Right ventricle myocardium superior (tissue), 1 donor: ENCODE measurements at regions not wholly inside any gene's neighbourhood (a gene's known extent, or its start where the extent isn't known, plus 50 kb on each side); places are given as distances from the start of the nearest gene placed in this dataset.
"Not testable (repeated sequence)": the region's sequence is repeated elsewhere in the genome, so short reads cannot be mapped to it uniquely, and the experiment has no call there.

Experiments
- ATAC-seq: fragments of 200-7000 bp; cut with Tn5 transposase; one replicate; pipeline ENCODE4 v1.9.1; 2020; ENCODE audit warnings: mild to moderate bottlenecking; ENCODE audit not compliant: poor library complexity
- DNase-seq: peaks from one replicate; pipeline ENCODE4 v3.0.0-alpha.2; 2020
- intact Hi-C: fragments of 100-400 bp; cut with DNase I; formaldehyde crosslinking; loops from one replicate; pipeline ENCODE4 v1.11.2; 2022
- donor health status: DM: no; HTN: yes; CAD: no; lungs with severe emphysema.

DNA sequence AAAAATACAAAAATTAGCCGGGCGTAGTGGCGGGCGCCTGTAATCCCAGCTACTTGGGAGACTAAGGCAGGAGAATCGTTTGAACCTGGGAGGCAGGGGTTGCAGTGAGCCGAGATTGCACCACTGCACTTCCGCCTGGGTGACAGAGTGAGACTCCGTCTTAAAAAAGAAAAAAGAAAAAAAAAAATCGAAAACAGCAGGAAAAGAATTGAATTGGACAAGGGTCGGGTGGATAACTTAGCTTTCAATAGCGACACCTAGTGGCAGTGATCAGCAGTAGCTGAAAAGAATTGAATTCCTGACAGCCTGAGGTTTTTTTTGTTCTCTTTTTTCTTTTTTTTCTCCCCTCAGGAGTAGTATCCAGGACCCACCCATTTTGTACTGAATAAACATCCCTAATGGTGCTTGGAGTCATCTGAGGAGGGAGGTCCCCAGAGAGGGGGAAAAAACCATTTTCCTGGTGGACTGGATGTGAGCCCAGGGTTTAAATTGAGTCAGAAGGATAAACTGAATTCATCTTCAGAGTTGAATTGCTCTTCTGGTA lies 55.1 kb downstream of the CYCS start:
- intact Hi-C loops: loop anchor here (5.0 to 10.0 kb wide), 3 partner anchors 85 to 253 kb away; partner anchors contain the start of gene OSBPL3
- ATAC-seq: peak; percentile 80
- no peak for DNase-seq

DNA sequence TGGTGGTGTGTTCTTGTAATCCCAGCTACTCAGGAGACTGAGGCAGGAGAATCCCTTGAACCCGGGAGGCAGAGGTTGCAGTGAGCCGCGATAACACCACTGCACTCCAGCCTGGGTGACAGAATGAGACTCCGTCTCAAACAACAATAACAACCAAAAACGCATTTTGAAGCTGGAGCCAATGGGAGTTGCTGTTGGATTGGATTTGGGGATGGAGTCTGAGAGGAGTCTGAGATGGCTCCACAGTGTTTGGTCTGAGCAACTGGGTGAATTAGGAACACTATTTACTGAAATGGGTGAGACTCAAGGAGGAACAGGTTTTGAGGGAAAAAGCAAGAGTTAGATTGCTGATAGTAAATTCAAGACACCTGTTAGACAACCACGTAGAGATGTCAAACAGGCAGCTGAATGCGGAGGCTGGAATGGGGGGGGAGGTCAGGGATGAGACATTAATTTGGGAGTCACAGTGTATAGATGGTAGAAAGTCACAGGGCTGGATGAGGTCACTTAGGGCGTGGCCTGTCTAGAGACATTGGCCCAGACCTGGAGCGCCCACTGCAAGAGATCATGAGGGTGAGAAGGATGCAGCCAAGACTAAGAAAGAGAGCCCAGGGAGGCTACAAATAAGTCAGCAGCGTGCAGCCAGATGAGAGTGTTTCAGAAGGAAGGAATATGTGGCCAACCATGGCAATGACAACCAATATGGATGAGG lies 56.4 kb downstream of the CYCS start:
- no peak for DNase-seq
- intact Hi-C loops: loop anchor here (5.0 to 10.0 kb wide), 2 partner anchors 84 to 251 kb away; partner anchors contain the start of gene OSBPL3
- ATAC-seq: no peak

DNA sequence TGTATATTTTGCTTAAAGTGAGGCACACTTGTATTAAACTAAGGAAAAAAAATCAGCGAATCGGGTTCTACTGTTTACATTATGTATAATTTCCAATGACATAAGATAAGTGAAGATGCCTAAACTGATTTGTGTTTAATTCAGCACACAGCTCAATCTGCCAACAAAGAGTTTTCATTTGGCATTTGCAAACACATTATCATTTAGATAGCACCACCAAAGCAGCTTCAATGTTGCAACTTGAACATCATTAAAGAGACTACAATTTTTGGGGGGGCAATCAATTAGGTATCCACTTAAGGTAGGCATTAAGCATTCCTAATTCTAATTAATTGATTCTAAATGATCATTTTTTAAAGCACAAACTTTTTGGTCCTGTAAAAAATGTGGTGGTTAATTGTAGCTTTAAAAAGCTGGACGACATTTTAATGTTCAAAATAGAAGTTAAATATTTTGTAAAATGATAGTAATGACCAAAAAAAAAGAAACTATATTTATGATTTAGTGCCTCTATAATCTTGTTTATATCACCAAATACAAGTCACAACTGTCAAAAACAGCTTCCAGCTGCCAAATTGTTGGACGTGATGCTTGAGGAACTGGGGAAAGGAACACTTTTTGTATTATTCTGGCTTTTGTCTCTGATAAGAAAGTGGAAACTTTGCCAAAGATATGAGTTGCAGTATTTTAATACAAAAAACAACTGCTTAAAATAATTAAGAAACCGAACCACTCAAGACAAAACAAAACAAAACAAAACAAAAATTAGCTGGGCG lies 57.1 kb downstream of the CYCS start:
- ATAC-seq: no peak
- intact Hi-C loops: loop anchor here (5.0 to 10.0 kb wide), 2 partner anchors 83 to 251 kb away; partner anchors contain the start of gene OSBPL3

DNA sequence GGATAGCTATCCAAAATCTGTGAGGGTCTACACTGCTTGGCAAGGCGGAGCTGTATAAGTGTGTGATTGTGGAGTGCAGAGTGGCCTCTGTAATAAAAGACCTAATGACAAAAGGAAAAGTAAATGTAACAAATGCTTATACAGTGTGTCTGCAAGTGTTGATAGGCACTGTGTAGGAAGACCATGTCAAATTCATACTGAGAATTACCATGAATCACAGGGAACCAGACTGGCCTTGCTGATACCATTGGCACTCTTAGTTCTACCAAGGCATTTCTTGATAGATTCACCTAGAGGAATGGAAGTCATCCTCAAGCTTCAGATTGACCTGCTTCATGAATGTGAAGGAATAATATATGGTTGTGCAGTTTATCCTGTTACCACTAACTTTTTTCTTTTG lies 58.8 kb downstream of the CYCS start:
- ATAC-seq: no peak

More for the DNA sequence above, 57.1 kb downstream of the CYCS start:
- DNase-seq: no peak

DNA sequence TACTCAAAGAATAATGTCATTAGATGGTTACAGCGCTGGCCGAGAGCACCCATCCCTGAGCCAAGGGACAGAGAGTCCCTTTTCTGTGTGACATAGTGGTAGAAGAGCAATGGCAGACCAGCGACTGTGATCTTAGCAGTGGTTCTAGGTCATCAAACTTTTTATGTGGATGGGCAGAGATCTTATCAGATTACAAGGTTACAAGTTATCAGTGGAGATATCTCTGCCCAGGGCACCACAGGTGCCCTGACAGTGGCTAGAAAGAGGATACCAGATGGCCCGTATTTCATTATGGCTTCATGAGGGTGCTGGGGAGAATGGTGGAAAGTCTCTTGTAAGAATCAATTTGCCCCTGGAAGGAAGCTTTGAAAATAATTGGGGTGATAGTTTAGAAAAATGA lies 62.7 kb downstream of the CYCS start:
- DNase-seq: no peak
- intact Hi-C loops: loop anchor here (10.0 kb wide), 1 partner anchor 78 kb away; the partner anchor contains the start of gene OSBPL3
- no peak for ATAC-seq

More for the DNA sequence above, 58.8 kb downstream of the CYCS start:
- DNase-seq: no peak
- intact Hi-C loops: loop anchor here (5.0 to 10.0 kb wide), 2 partner anchors 81 to 249 kb away; partner anchors contain the start of gene OSBPL3

DNA sequence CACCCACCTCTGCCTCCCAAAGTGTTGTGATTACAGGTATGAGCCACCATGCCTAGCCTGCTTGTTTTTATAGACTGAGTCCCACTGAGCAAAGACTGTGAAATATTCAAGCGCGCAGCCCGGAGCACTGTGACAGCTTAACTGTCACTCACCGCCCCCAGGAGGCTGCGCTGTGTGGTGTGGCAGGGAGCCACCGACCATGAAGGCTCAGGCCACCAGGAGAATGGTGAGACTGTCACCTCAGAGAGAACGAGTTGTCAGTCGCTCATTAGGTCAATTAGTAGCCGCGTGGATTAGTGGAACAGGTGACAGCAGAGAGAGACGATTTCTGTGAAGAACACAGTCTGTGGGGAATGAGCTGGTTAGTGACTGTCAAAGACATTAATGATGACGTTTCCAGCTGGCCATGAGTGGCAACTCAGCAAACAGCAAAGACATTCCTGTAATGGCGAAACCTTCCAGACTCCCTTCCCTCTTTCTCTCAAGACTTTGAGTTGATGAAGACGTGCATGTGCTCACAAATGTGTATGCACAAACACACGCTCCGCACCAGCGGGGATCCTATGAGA lies 64.5 kb downstream of the CYCS start:
- ATAC-seq (no peak), DNase-seq (no peak)
- intact Hi-C loops: loop anchor here (10.0 kb wide), 1 partner anchor 76 kb away; the partner anchor contains the start of gene OSBPL3

DNA sequence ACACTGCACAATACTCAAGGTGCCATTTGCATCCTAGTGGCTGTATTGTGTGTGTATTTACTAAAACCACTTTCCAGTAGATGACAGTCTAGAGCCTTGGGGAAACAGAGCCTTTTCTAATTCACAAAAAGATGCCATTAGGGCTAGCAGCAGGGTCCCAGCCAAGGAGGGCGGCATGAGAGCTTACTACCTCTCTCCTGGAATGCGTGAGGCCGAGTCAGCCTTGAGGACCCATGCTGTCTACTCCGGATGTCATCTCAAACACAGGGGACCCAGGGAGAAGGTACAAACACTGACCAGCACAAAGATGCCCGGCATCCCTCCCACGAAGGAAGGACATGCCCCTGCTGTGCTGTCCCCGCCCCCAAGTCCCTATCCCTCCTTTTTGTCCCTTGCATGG lies 65.5 kb downstream of the CYCS start:
- DNase-seq (no peak), ATAC-seq (no peak)
- intact Hi-C loops: no loop called here

DNA sequence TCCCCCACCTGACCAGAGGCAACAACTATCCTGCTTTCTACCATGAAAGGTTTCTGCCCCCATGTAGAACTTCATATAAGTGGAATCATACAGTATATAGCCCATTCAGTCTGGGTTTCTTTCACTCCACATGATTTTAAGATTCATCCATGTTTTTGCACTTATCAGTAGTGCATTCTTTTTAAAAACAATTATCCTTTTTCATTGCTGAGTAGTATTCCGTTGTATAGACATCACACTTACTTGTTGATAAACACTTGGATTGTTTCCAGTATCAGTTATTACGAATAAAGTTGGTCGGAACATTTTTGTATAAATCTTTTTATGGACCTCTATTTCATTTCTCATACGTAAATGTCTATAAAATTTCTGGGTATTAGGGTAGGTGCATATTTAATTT lies 68.7 kb downstream of the CYCS start:
- no peak for ATAC-seq
- intact Hi-C loops: no loop called here

DNA sequence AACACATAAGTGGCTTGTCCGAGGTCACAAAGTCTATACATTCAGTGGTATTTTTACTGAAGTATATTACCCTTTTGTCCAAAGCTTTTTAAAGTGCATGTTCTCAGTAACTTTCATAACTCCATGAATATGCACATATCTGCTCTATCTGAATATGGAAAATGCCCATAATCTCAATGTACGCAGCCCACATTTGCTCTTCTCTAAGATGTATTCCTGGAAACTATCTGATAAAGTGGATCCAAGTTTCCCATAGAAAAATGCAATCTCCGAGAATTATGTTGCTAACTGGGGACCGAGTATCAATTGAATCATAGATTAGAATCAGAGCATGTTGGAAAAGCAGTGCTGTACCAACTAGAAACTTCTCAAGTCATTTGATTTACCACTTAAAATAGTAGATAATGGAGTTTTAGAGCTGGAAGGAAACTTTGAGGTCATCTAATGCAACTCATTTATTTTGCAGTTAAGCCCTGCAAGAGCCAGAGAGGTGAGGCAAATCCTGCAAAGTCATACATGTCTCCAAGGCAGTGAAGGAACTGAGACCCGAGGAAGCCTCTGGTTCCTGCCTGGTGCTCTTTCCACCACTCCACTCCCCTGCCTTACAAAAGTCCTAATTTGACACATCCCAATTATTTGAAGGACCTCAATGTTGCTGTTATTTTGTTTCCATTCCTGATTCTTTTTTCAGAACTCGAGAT lies 69.4 kb downstream of the CYCS start:
- intact Hi-C loops: no loop called here
- ATAC-seq: no peak
- no peak for DNase-seq

More for the DNA sequence above, 68.7 kb downstream of the CYCS start:
- no peak for DNase-seq

DNA sequence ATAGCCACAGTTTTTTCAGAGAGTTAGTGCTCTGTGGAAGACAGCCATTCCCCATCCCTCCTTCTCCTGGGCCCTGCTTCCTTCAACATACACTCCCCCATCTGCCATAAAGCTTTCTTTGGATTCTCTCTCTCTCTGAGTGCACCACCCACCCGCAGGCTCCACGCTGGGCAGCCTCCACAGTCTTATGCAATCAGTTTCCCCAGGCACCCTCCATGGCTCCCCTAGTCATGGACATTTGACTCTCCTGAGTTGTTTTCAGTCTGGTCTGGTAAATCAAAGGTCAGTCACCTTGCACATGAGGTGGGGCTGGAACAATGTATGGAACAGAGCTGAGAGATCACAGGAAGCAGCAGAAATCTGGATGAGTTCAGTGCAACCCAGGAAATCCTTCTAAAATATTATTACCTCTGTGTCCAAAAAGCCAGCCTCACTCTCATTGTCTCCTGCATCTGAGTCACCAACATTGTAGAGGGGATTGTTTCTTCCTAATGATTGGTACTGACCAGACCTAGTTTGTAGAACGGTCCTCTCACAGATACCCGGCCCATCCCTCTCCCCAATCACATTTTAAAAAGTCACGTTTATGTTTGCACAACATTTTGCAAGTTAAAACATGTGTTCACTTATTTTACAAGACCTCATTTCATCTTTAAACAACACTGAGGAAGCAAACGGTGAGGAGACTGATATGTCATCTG lies 70.1 kb downstream of the CYCS start:
- intact Hi-C loops: no loop called here
- DNase-seq: no peak
- ATAC-seq: no peak

DNA sequence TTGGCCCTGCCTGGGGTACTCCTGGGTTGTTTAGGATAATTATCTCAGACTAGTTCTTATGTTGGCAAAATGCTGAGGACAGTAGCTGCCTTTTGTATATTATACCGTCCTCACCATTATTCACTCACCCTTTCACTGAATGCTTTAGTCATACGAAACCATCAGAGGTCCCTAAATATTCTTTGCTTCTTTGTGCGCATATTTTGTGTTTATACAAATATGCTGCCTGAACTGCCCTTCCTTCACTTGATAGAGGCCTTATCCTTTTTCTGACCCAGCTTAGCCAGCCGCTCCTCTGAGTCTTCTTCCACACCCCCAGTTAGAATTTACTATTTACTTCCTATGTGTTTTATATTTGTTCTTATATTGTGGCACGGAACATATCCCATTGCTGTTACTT lies 70.2 kb upstream of the OSBPL3 start:
- DNase-seq (no peak), ATAC-seq (no peak)
- intact Hi-C loops: no loop called here

DNA sequence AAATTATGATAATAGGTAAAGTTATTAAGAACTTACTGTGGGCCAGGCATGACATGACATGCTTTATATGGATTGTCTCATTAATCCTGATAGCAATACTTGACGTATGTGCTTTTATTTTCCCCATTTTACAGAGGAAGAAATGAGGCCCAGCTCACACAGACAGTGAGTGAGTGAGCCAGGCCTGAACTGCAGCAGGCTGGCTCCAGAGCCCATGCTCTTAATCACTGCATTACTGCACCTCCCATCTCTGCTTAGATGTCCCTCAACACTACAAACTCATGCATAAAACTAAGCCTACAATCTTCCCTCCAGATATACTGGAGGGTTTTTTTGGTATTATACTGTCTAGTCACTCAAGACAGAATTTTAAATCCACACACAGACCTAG lies 68.5 kb upstream of the OSBPL3 start:
- DNase-seq: no peak
- no peak for ATAC-seq
- intact Hi-C loops: no loop called here

DNA sequence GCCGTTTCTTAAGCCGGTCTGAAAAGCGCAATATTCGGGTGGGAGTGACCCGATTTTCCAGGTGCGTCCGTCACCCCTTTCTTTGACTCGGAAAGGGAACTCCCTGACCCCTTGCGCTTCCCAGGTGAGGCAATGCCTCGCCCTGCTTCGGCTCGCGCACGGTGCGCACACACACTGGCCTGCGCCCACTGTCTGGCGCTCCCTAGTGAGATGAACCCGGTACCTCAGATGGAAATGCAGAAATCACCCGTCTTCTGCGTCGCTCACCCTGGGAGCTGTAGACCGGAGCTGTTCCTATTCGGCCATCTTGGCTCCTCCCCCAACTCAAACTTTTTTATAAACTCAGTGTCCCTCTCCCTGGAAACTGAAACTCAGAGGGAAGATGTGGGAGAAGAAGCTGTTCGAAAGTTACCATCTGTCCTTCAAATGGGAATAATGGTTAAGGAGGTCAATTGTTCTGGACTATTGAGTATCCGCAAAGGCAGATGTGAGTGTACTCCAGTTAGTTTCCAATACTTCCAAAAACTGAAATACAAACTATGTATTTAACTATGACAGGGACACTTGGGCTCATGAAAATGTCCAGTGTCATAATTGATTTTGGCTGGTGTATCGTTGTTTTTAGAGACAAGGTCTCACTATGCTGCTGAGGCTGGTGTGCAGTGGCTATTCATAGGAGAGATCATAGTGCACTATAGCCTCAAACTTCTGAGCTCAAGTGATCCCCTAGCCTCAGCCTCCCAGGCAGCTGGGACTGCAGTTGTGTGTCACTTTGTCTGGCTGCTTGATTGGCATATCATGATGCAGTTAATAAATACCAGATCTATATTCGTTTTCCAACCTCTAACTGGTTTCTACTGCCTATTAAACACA lies 67.8 kb upstream of the OSBPL3 start:
- intact Hi-C loops, DNase-seq, ATAC-seq: not testable (repeated sequence)

DNA sequence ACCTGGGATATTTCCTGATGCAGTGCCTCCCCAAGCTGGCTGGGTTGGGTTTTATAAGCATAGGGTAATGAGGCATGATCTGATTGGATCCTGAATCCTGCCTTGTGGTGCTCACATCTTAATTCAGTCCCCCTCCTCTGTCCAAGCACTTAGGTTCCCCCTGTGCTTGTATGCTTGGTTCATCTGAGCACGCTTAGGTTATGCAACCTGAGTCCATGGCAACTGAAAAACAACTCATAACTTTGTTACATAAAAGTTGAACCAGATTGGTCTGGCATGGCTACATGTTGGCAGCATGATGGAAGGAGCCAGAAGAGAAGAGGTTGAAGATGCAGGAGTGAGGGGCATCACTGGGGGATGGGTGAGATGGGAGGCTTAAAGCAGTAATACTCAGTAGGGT lies 57.3 kb upstream of the OSBPL3 start:
- intact Hi-C loops: no loop called here
- ATAC-seq (peak; percentile 94), DNase-seq (no peak)

DNA sequence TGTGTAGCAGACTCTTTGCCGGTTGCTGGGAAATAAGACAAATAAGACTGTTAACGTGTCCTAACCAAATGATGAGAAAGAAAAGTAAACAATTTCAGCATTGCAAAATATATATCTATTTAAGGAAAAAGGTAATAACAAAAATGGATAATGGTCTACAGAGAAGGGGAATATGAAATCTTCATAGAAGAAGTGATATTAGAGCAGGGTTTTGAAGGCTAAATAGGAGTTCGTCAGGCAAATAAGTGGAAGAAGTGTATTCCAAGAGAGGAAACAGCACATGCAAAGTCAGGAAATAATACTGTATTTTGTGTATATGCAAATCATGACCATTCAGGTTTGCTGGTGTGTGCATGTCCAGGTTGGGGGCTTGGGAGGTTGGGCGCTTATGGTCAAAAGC lies 55.3 kb upstream of the OSBPL3 start:
- intact Hi-C loops: no loop called here
- no peak for ATAC-seq

DNA sequence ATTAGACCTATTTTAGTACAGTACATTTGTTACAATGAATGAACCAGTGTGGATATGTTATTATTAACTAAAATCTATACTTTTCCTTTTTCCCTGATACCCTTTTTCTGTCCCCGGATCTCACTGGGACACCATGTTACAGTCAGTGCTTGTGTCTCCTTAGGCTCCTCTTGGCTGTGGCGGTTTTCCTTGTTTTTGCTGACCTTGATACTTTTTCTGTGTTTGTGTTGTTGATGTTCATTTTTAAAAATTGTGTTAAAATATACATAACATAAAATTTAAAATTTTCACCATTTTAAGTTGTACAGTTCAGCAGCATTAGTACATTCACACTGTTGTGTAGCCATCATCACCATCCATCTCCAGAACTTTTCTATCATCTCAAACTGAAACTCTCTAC lies 54.2 kb upstream of the OSBPL3 start:
- ATAC-seq: no peak
- DNase-seq: no peak
- intact Hi-C loops: no loop called here

More for the DNA sequence above, 55.3 kb upstream of the OSBPL3 start:
- DNase-seq: no peak
